Endometrium (tissue), 2 donors: ENCODE measurements at regions not wholly inside any gene's neighbourhood (a gene's known extent, or its start where the extent isn't known, plus 50 kb on each side); places are given as distances from the start of the nearest gene placed in this dataset.

Experiments used
- FAIRE-seq: peaks from 2 replicates; lab custom pipeline; 2012; peaks lifted over from hg19 to GRCh38; lab: Jason Lieb, UNC
- donor health status: control.
- donor health status: control.

- FAIRE-seq: no peak
These were observed 122.9 kb upstream of the TLE3 start for GRCh38 chr15:70220490-70221096.

GRCh38 chr15:70219966-70220365, 122.2 kb upstream of the TLE3 start:
- FAIRE-seq: no peak

DNA sequence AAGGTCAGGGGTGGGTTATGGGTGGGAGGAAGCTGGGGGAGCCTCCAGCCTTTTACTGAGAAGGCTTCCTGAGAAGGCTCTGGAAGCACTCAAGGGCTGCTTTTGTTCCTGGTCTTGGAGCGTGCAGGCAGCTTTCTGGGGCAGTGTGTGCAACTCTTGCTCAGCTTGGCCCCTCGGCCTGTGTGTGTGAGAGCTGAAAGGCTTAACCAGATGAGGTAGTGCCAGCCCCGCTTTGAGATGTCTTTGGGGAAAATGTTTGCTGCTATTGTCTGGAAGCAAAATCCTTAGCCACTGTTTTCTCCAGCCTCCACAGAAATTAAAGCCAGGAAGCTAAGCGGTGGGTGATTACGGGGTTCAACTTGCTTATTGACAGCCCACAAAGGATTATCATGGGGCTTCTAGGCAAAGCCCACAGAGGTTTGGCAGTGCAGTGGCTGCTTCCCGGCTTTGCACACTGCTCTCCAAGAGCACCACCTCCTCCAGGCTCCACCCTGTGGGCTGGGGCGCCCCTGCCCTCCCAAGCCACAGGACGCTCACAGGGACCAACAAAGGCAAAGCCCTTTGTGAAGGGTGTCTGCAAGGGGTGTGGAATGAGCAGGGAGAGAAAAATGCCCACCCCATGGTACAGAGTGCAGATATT, 121.7 kb upstream of the TLE3 start:
- no peak for FAIRE-seq

DNA sequence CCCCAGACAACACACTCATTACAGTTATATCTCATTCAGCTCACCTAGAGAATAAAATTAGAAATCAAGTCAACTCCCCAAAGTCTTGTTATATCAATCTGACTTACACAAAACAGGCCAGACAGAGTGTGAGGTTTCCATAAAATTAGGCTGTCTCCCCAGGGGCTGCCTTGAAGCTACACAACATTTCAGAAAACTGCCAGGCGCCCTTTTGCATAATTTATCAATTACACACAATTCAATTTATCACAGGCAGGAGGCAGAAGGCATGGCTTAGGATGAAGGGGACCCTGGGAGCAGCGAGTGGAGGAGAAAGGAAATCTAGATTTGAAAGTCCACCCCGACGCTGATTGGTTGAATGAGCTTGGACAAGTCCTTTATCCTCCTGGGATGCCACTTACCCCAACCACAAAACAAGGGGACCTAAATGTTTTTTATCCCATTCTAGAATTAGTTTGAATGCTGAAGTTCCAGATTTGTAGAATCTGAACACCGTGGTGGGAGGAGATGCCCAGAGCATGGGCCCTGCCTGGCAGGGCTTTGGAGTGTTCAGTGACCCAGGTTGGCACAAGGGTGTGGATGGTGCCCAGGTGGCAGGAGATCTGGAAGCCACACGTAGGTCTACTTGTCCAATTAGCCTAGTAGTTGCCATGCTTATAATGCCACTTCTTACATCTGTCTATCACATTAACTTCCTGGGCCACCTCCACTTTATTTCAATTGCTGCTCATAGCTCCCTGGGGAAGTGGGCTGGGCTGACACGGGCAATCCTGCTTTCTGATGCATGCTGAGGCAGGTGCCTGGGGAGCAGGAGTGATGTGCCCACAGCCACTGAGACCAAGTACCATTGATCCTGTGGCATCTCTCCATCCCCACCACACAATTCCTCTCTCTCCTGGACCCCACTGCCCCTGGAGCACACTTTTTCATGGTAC, 119.8 kb upstream of the TLE3 start:
- FAIRE-seq: no peak

DNA sequence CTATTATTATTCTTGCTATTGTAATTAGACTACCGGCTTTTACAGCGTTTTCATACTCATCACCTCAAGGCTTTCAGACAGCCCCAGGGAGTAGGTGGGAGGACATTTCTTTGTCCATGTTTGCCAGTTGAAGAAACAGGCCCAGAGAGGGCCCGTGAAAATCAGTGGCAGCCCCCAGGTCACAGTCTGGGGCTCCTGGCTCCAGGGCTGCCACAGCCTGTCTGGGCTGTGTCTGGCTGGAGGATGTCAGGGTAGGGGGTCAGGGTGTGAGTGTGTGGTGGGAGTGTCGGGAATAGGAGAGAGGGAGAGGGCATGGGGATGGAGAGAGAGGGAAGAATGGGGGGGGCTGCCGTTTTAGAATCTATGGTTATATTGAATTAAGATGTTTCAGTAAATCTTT, 118.2 kb upstream of the TLE3 start:
- FAIRE-seq: no peak

- FAIRE-seq: no peak
These were observed 117.4 kb upstream of the TLE3 start for GRCh38 chr15:70214941-70215635.

DNA sequence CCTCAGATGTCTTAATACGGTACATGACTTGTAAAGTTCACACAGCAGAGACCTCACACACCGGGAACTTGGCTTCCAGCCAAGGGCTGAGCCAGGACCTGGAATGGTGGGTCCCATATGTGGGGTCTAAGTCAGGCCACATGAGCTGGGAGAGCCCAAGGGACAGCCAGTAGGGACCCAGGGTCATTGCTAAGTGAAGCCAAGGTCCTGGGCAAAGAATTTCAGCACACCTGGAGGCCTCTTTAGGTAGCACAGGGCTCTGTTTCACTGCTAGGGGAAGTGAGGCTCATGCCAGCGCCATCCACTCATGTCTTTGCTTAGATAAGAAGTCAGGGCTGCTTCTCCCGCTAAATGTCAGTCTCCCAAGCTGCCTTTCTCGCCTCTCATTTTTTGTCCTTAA, 116.6 kb upstream of the TLE3 start:
- FAIRE-seq: no peak

- FAIRE-seq: no peak
These were observed 116.1 kb upstream of the TLE3 start for GRCh38 chr15:70213794-70214193.

DNA sequence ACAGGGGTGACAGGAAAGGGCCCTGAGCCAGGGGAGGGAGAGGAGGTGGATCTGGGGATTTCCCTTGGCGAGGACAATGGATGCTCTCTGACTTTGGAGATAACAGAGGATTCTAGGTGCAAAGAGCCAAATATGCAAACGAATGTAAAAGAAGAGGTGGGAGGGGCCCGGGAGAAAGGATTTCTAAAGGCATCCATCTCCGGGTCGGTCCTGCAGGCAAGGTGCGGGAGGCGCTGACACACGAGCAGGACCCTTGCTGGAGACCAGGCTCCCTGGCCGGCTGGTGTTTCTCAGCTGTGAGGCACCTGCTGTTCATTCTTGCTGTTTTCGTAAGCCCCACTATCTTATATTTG, 115.2 kb upstream of the TLE3 start:
- FAIRE-seq: no peak

DNA sequence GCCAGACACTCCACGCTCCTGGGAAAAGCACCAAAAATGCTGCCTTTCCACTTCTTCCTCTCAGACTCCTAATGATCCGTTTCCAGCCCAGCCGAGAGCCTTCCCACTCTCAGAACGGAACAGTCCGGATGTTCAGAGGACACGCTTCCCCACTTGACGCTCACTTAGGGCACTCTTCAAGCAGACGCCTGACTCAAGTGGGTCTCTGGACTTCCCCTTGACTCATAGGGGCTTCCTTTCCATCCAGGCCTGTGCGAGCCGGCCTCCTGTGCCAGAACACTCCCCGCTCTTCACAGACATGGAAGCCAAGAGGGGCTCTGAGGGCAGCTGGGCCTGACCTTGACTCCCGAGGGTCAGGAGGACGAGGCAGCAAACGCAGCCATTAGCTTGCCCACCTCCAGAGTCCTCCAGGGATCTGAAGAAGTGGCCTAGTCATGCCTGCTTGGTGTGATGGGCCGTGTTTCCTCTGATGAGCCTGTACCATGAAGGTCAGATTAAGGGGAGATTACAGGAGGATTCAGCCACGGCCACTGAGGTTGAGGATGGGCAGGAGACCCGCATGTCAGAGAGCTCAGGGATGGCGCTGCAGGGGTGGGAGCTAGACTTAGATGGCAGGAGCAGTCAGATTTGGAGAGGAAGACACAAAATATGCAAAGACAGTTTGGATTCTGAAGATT, 114.7 kb upstream of the TLE3 start:
- no peak for FAIRE-seq

DNA sequence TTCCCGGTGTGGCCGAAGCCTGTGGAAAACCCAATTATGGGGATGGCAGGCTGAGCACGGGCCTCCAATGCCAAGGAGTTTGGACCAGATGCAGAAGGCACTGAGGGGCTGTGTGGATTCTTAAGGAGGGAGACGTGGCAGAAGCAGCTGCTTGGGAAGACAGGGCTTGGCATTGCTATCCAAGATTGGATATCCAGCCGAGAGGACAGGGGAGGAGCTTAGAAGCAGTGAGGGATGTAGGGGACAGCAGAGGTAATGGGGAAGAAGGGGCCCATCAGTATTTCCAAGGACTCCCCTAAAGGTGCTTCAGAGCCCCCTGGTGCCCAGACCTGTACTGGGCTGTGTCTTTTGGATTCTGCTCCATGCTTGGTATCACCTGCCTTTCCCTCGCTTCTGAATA, 112.8 kb upstream of the TLE3 start:
- FAIRE-seq: no peak

- FAIRE-seq: no peak
These were observed 112.4 kb upstream of the TLE3 start for GRCh38 chr15:70210076-70210475.

DNA sequence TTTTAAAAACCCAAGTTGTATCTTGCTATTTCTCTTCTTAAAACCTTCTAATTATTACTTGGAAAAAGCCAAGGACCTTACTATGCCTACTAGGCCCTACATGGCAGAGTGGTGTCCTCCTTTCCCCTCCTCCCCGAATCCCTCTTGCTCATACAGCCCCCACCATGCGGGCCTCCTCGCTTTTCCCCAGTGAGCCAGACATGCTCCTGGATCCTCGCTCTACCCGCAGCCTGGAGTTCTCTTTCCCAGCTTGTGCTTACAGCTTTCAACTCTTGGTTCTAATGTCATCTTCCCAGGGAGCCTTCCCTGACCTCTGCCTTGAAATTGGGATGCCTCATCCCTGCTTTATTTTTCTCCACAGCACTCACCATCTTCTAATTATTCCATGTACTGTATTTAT, 111.8 kb upstream of the TLE3 start:
- no peak for FAIRE-seq

GRCh38 chr15:70208332-70208731, 110.6 kb upstream of the TLE3 start:
- no peak for FAIRE-seq

DNA sequence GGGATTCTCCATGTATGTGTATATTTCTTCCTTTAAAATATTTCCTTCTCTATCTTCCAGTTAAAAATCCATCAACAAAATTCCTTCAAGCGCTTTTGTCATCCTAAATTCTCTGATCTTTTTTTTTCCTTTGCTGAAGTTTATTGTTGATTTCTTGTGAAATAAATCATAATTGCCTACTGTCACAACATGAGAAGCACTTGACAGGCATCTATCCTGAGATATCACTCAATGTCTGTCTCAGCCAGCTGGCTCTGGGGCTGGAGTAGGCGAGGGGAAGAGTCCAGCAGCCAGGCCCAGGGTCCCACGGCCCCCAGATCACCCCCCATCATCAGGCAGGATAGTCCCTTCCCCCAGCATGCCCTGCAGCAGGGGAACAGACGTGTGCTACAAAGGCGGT, 109.0 kb upstream of the TLE3 start:
- FAIRE-seq: no peak

- no peak for FAIRE-seq
These were observed 106.9 kb upstream of the TLE3 start for GRCh38 chr15:70204652-70205051.

GRCh38 chr15:70203981-70204560, 106.4 kb upstream of the TLE3 start:
- no peak for FAIRE-seq

DNA sequence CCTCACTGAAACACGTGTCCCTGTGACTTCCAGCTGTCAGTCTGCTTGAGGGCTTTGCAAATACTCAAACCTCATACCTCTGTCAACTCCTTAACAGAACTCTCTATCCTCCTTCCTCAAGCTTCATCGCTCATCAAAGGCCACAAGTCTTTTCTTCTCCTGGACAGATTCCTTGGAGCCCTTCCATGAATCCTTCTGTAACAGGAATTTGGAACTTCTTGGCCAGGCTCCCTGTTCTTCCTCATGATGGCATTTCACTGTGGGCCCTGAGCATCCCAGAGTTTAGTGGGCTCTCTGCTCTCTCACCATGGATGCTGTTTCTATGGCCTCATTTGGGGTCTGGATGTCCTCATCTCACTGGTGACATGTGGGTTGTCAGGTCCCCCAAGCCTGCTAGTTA, 105.0 kb upstream of the TLE3 start:
- FAIRE-seq: no peak

- FAIRE-seq: no peak
These were observed 103.7 kb upstream of the TLE3 start for GRCh38 chr15:70201425-70201775.

GRCh38 chr15:70200511-70201424, 103.1 kb upstream of the TLE3 start:
- no peak for FAIRE-seq
